Astrocyte (in vitro differentiated cells and primary cell): ENCODE measurements at regions not wholly inside any gene's neighbourhood (a gene's known extent, or its start where the extent isn't known, plus 50 kb on each side); places are given as distances from the start of the nearest gene placed in this dataset.

Source experiments
- DNase-seq: peaks from one replicate; pipeline ENCODE4 v3.0.0-alpha.2; 2010; ENCODE audit warnings: low read depth
- FAIRE-seq: peaks from 2 replicates; lab custom pipeline; 2011; peaks lifted over from hg19 to GRCh38; lab: Jason Lieb, UNC
- H2AFZ ChIP-seq: 2 replicates; pipeline ENCODE4 v1.6.0; 2012; ENCODE audit warnings: low read depth, low read length, inconsistent platforms
- H3K27ac ChIP-seq: 2 replicates; pipeline ENCODE4 v1.5.1; 2011; ENCODE audit warnings: low read depth, low read length, inconsistent platforms
- H3K27me3 ChIP-seq: 2 replicates; pipeline ENCODE4 v1.6.0; 2011; ENCODE audit warnings: low read length, inconsistent platforms; ENCODE audit not compliant: insufficient read depth
- H3K36me3 ChIP-seq: 2 replicates; pipeline ENCODE4 v1.5.1; 2011; ENCODE audit warnings: low read length, inconsistent platforms; ENCODE audit not compliant: insufficient read depth
- H3K4me1 ChIP-seq: 2 replicates; pipeline ENCODE4 v1.5.1; 2011; ENCODE audit warnings: low read length, inconsistent platforms; ENCODE audit not compliant: insufficient read depth
- H3K4me2 ChIP-seq: 2 replicates; pipeline ENCODE4 v1.6.0; 2012; ENCODE audit warnings: low read length, inconsistent platforms
- H3K4me3 ChIP-seq: 2 replicates; pipeline ENCODE4 v1.5.1; 2011; ENCODE audit warnings: low read depth, mild to moderate bottlenecking, low read length, inconsistent platforms; ENCODE audit not compliant: insufficient read depth
- H3K79me2 ChIP-seq: 2 replicates; pipeline ENCODE4 v1.6.0; 2012; ENCODE audit warnings: mild to moderate bottlenecking, low read length, inconsistent platforms; ENCODE audit not compliant: insufficient read depth
- H3K9ac ChIP-seq: 2 replicates; pipeline ENCODE4 v1.6.0; 2012; ENCODE audit warnings: mild to moderate bottlenecking, low read length, inconsistent platforms
- H3K9me3 ChIP-seq: 2 replicates; pipeline ENCODE4 v1.5.1; 2012; ENCODE audit warnings: low read depth, mild to moderate bottlenecking, low read length, inconsistent platforms; ENCODE audit not compliant: insufficient read depth
- H4K20me1 ChIP-seq: 2 replicates; pipeline ENCODE4 v1.6.0; 2012; ENCODE audit warnings: low read length, inconsistent platforms; ENCODE audit not compliant: insufficient read depth
- H3K27ac Mint-ChIP-seq: one replicate; pipeline ENCODE4 v1.8.0; 2021; ENCODE audit warnings: mild to moderate bottlenecking, mixed read lengths; ENCODE audit not compliant: unreplicated experiment
- H3K27me3 Mint-ChIP-seq: one replicate; pipeline ENCODE4 v1.8.0; 2021; ENCODE audit warnings: low read depth, mixed read lengths; ENCODE audit not compliant: unreplicated experiment
- H3K36me3 Mint-ChIP-seq: one replicate; pipeline ENCODE4 v1.8.0; 2021; ENCODE audit warnings: low read depth, mixed read lengths; ENCODE audit not compliant: unreplicated experiment
- H3K4me1 Mint-ChIP-seq: one replicate; pipeline ENCODE4 v1.8.0; 2021; ENCODE audit warnings: low read depth, mixed read lengths; ENCODE audit not compliant: unreplicated experiment
- H3K4me3 Mint-ChIP-seq: one replicate; pipeline ENCODE4 v1.8.0; 2021; ENCODE audit warnings: mild to moderate bottlenecking, moderate library complexity, mixed read lengths; ENCODE audit not compliant: unreplicated experiment
- H3K9me3 Mint-ChIP-seq: one replicate; pipeline ENCODE4 v1.8.0; 2021; ENCODE audit warnings: mild to moderate bottlenecking, mixed read lengths; ENCODE audit not compliant: unreplicated experiment
- CTCF ChIP-seq: IDR thresholded peaks from 2 replicates; pipeline ENCODE4 v1.5.1; 2011; ENCODE audit warnings: low read depth, mild to moderate bottlenecking, inconsistent platforms, low read length, moderate library complexity; ENCODE audit not compliant: insufficient read depth
- EZH2 ChIP-seq: IDR thresholded peaks from 2 replicates; pipeline ENCODE4 v1.6.1; 2012; ENCODE audit warnings: mild to moderate bottlenecking, low read length, inconsistent platforms; ENCODE audit not compliant: insufficient read depth

- H3K4me2 ChIP-seq, result no peak overlapping the region
- no peak overlapping the region for H3K4me3 Mint-ChIP-seq
- H3K4me1 ChIP-seq, result no peaks in the 10 kb centered on the region
- peaks cover 3% of the 10 kb centered on the region for H3K9me3 Mint-ChIP-seq
- no peaks in the 10 kb centered on the region for H3K9me3 ChIP-seq
- H3K27ac Mint-ChIP-seq, result no peak overlapping the region
- no peaks in the 10 kb centered on the region for H3K4me1 Mint-ChIP-seq
- no peak overlapping the region for H3K4me3 ChIP-seq
- DNase-seq (no peak), FAIRE-seq (no peak)
- no peaks in the 10 kb centered on the region for H3K36me3 ChIP-seq
- H3K36me3 Mint-ChIP-seq, result no peaks in the 10 kb centered on the region
- no peak overlapping the region for H3K9ac ChIP-seq
- no peak overlapping the region for H2AFZ ChIP-seq
- H3K27ac ChIP-seq, result no peak overlapping the region
- no peaks in the 10 kb centered on the region for H3K27me3 ChIP-seq
- H3K79me2 ChIP-seq, result no peaks in the 10 kb centered on the region
- TF ChIP-seq CTCF (no peak), EZH2 (no peak)
- no peaks in the 10 kb centered on the region for H4K20me1 ChIP-seq
- H3K27me3 Mint-ChIP-seq, result no peaks in the 10 kb centered on the region
Measured at GRCh38 chr10:3445648-3446047, 273.1 kb upstream of the PITRM1 start.

GRCh38 chr10:3442451-3442990 is 269.9 kb upstream of the PITRM1 start:
- Histone ChIP-seq H3K9me3 (no peaks in the 10 kb centered on the region), H3K9ac (no peak overlapping the region), H3K4me1 (no peaks in the 10 kb centered on the region), H3K27me3 (no peaks in the 10 kb centered on the region), H3K36me3 (no peaks in the 10 kb centered on the region), H3K4me2 (no peak overlapping the region), H3K4me3 (no peak overlapping the region), H3K79me2 (no peaks in the 10 kb centered on the region), H2AFZ (no peak overlapping the region), H3K27ac (no peak overlapping the region), H4K20me1 (no peaks in the 10 kb centered on the region)
- DNase-seq (no peak), FAIRE-seq (no peak)
- Mint-ChIP-seq H3K4me3 (no peak overlapping the region), H3K27me3 (no peaks in the 10 kb centered on the region), H3K9me3 (peaks cover 9% of the 10 kb centered on the region), H3K27ac (no peak overlapping the region), H3K4me1 (no peaks in the 10 kb centered on the region), H3K36me3 (no peaks in the 10 kb centered on the region)
- TF ChIP-seq EZH2, result no peak
- no peak for TF ChIP-seq CTCF

GRCh38 chr10:3439183-3439582 is 266.6 kb upstream of the PITRM1 start:
- DNase-seq (no peak), FAIRE-seq (no peak)
- Mint-ChIP-seq H3K9me3 (peaks cover 8% of the 10 kb centered on the region), H3K36me3 (no peaks in the 10 kb centered on the region), H3K27me3 (no peaks in the 10 kb centered on the region), H3K27ac (no peak overlapping the region), H3K4me1 (peaks cover 7% of the 10 kb centered on the region), H3K4me3 (no peak overlapping the region)
- H3K79me2 ChIP-seq, result no peaks in the 10 kb centered on the region
- H3K9me3 ChIP-seq, result no peaks in the 10 kb centered on the region
- no peak overlapping the region for H2AFZ ChIP-seq
- TF ChIP-seq EZH2 (no peak), CTCF (no peak)
- H3K27ac ChIP-seq, result no peak overlapping the region
- H3K4me1 ChIP-seq, result no peaks in the 10 kb centered on the region
- H3K36me3 ChIP-seq, result no peaks in the 10 kb centered on the region
- no peak overlapping the region for H3K4me2 ChIP-seq
- no peaks in the 10 kb centered on the region for H4K20me1 ChIP-seq
- no peak overlapping the region for H3K4me3 ChIP-seq
- H3K9ac ChIP-seq, result no peak overlapping the region
- no peaks in the 10 kb centered on the region for H3K27me3 ChIP-seq
